ENCODE measurements at regions not wholly inside any gene's neighbourhood (a gene's known extent, or its start where the extent isn't known, plus 50 kb on each side); places are given as distances from the start of the nearest gene placed in this dataset.
"Not testable (repeated sequence)": the region's sequence is repeated elsewhere in the genome, so short reads cannot be mapped to it uniquely, and the experiment has no call there.

DNA sequence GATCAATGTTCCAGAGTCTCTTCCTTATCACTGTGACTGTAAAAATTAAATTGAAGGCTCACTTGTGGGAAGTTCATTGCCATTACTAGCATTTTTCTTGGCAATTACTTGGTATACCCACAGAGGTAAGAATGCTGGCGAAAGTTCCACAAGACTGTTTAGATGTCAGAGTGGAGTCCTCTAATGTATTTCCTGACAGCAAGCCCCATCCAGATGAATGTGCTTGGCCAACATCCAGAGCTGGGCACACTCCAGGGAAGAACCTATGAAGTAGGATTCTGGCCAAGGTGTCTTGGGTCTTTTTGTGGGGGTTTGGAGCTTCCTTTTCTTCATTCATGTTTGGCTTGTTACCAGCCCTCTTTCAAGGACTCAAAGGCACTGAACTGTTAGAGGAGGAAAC lies 473.6 kb downstream of the DMAC1 start:
- no peaks in the 10 kb centered on the region for H3K4me1 Mint-ChIP-seq (ENCODE audit: low read depth)
- H3K36me3 Mint-ChIP-seq (ENCODE audit: low read depth): no peaks in the 10 kb centered on the region
- H3K4me3 Mint-ChIP-seq: no peak overlapping the region
- no peaks in the 10 kb centered on the region for H3K9me3 Mint-ChIP-seq
- no peaks in the 10 kb centered on the region for H3K27me3 Mint-ChIP-seq
- no peak for DNase-seq
- H3K27ac Mint-ChIP-seq: no peak overlapping the region

DNA sequence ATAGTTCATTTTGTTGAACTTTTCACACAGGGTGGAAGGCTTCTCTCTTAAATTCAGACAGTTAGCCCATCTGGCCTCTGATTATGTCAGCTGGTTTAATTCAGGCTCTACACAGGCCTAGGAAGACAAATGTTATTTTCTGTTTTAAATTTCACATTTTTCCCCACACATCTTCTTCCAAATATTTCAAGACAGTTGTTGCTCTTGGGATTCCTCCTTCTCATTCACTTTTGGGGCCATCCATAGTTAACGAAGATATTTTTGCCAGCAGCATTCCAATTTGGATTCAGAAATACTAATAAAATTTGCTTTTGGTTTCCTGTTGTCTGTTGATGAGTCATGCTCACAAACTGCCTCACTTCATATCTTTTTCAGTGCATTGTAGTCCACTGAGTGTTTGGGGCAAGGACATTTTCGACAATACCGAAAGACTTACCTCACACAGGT lies 475.4 kb downstream of the DMAC1 start:
- H3K4me1 Mint-ChIP-seq (ENCODE audit: low read depth): no peaks in the 10 kb centered on the region
- peaks cover 2% of the 10 kb centered on the region for H3K27me3 Mint-ChIP-seq
- H3K4me3 Mint-ChIP-seq: no peak overlapping the region
- no peak for DNase-seq
- no peak overlapping the region for H3K27ac Mint-ChIP-seq
- no peaks in the 10 kb centered on the region for H3K36me3 Mint-ChIP-seq (ENCODE audit: low read depth)
- no peaks in the 10 kb centered on the region for H3K9me3 Mint-ChIP-seq

DNA sequence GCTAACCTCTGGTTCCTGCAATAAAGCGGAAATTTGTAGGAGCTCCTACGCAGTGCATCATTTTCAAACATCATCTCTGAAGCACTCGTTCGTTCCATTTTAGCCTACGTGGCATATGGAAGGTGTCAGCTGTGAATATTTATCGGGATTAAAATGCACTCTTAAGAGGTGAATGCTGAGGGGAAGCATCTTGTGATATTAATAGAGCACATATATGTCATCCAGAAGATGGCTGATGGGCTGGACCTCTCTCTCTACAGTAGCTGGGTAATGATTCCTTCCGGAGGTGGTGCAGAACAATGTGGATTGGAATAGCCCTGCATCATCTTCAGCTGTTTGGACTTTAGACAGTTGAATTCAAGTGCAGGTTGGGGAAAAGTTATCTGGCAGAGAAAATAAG lies 478.7 kb downstream of the DMAC1 start:
- no peak overlapping the region for H3K4me3 Mint-ChIP-seq
- H3K36me3 Mint-ChIP-seq (ENCODE audit: low read depth): no peaks in the 10 kb centered on the region
- H3K27me3 Mint-ChIP-seq: peaks cover 26% of the 10 kb centered on the region
- no peak for DNase-seq
- H3K4me1 Mint-ChIP-seq (ENCODE audit: low read depth): no peaks in the 10 kb centered on the region
- no peak overlapping the region for H3K27ac Mint-ChIP-seq
- no peaks in the 10 kb centered on the region for H3K9me3 Mint-ChIP-seq

DNA sequence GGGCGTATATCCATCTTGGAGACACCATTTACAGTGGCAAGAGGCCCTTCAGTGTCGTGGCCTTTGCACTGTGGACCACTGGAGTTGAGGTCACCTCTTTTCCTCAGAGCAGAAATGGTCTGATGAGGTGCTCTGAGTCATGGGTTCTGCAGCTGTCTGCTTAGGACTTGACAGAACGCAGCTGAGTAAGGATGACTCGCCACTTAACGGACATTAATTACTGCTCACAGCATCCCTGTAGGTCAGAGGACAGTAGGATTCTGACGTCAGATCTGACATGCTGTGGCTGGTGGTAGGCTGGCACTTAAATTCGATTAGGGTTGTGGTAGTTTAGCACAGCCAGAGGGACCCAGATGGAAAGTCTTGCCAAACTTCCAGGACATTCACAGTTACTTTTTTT lies 479.4 kb downstream of the DMAC1 start:
- Mint-ChIP-seq H3K27me3 (peaks cover 26% of the 10 kb centered on the region), H3K4me3 (no peak overlapping the region), H3K4me1 (ENCODE audit: low read depth) (no peaks in the 10 kb centered on the region), H3K36me3 (ENCODE audit: low read depth) (no peaks in the 10 kb centered on the region), H3K27ac (no peak overlapping the region), H3K9me3 (peaks cover 2% of the 10 kb centered on the region)
- no peak for DNase-seq

DNA sequence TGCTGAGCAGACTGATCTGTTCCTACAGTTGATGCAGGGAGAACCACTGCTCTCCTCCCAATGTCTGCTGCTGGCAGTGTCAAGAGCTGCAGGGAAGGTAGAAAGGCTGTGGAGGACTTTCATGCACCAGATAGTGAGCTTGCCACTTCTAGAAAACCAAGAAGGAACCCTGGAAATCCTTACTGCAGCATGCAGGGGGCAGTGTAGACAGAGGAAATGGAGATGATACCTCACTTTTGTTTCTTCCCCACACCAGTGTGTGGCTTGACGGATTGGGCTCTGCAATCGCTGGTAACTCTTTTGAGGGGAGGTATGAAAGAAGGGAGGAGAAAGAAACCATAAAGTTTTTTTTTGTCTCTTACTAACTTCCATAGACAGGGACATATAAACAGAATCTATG lies 480.7 kb downstream of the DMAC1 start:
- Mint-ChIP-seq H3K27me3 (peaks cover 26% of the 10 kb centered on the region), H3K9me3 (peaks cover 5% of the 10 kb centered on the region)

DNA sequence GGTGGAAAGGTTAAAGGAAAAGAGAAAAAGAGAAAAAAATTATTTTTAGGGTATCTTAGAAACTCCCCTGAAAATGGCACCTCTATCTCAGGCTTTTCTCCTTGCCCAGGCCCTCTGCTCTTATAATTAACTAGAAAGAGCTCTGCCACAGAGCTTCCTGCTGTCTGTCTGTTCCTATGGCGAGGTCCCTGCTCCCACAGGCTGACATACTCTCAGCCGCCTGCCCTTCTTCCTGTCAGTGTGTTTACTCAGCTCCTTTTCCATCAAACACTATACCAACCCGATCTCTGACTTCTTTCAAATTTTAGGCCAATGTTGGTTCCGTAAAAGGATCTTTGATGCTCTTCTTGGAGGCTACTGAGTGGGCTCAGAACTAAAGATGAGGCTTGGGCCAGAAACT lies 482.6 kb downstream of the DMAC1 start:
- no peak overlapping the region for H3K4me3 Mint-ChIP-seq
- H3K27ac Mint-ChIP-seq: no peak overlapping the region
- peaks cover 18% of the 10 kb centered on the region for H3K9me3 Mint-ChIP-seq
- peaks cover 26% of the 10 kb centered on the region for H3K27me3 Mint-ChIP-seq
- no peak for DNase-seq
- H3K4me1 Mint-ChIP-seq (ENCODE audit: low read depth): no peaks in the 10 kb centered on the region
- peaks cover 2% of the 10 kb centered on the region for H3K36me3 Mint-ChIP-seq (ENCODE audit: low read depth)

More for the DNA sequence above, 480.7 kb downstream of the DMAC1 start:
- no peak overlapping the region for H3K27ac Mint-ChIP-seq
- no peaks in the 10 kb centered on the region for H3K4me1 Mint-ChIP-seq (ENCODE audit: low read depth)
- no peak for DNase-seq
- H3K4me3 Mint-ChIP-seq: no peak overlapping the region
- no peaks in the 10 kb centered on the region for H3K36me3 Mint-ChIP-seq (ENCODE audit: low read depth)

DNA sequence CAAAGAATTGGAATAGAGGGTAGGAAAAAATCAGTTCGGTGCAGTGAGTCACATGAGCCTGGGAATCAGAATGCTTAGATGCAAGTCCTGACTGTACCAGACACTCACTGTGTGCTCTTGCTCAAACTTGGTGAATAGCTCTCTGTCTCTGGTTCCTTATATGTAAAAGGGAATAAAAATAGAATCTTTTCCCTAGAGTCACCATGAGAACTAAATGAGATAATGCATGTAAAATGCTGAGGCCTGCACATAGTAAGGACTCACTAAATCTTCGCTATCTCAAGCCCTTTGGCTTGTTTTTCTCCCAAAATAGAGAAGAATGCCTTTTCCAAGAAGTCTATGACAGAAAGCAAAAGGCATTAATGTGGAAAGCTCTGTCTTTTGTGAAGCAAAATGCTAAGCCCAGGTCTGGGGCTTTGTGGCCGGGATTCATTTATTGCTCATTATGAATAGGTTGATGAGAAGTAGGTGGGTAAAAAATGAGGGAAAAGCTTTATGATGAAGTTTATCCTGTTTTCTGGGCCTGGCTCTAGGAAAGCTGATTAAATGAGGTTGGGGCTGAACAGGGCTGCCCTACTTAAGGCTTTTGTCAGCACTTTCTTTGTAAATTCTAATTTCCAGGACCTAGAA lies 483.3 kb downstream of the DMAC1 start:
- Mint-ChIP-seq H3K27me3 (peaks cover 26% of the 10 kb centered on the region), H3K27ac (no peak overlapping the region), H3K4me3 (no peak overlapping the region), H3K4me1 (ENCODE audit: low read depth) (no peaks in the 10 kb centered on the region), H3K36me3 (ENCODE audit: low read depth) (peaks cover 2% of the 10 kb centered on the region), H3K9me3 (peaks cover 21% of the 10 kb centered on the region)
- DNase-seq: no peak

DNA sequence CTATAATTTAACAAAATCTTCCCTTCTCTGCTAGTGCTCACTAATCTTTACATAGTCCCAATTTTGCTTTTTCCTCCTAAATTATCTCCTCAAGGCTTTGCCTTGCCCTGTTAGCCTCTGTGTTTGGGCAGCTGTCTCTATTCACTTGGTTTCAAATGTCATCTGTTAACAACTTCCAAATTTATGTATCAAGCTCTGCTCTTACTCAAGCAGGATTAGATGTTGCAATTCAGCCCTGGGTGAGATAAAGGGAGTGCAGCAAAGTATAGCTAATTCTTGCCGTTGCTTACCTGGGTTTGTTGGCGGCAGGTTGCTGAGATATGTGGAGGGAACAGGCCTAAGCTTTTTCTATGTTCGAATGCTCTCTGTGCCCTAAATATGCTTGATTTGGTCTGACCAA lies 483.8 kb downstream of the DMAC1 start:
- peaks cover 2% of the 10 kb centered on the region for H3K36me3 Mint-ChIP-seq (ENCODE audit: low read depth)
- no peak overlapping the region for H3K27ac Mint-ChIP-seq
- peaks cover 26% of the 10 kb centered on the region for H3K9me3 Mint-ChIP-seq
- H3K4me1 Mint-ChIP-seq (ENCODE audit: low read depth): no peaks in the 10 kb centered on the region
- peaks cover 26% of the 10 kb centered on the region for H3K27me3 Mint-ChIP-seq
- no peak for DNase-seq
- H3K4me3 Mint-ChIP-seq: no peak overlapping the region

DNA sequence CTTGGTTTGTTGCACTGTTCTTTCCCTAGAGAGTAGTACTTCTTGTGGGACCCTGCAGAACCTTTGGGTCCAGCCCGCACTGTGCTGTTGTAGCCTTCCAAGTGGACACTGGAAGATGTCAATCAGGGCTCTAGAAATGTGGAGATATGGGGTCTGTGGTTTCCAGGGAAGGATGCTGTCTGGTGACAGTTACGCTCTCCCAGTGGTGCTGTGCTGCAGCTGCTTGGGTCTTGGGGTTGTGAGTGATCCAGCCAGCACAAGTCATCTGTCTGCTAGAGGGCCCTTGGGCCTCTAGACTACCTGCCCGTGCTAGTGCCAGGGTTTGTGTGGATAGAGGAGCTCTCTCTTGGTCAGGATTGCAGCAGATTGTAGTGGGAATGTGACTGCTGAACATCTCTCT lies 484.5 kb downstream of the DMAC1 start:
- H3K27me3 Mint-ChIP-seq: peaks cover 26% of the 10 kb centered on the region
- peaks cover 32% of the 10 kb centered on the region for H3K9me3 Mint-ChIP-seq

DNA sequence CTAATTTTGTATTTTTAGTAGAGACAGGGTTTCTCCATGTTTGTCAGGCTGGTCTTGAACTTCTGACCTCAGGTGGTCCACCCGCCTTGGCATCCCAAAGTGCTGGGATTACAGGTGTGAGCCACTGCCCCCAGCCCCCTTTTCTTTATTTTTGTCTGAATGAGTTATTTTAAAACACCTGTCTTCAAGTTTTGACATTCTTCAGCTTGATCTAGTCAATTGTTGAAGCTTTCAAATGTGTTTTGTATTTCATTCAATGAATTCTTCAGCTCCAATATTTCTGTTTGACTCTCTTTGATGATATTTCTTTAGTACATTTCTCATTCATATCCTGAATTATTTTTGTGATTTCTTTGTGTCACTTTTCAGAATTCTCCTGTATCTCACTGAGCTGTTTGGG lies 486.2 kb downstream of the DMAC1 start:
- peaks cover 19% of the 10 kb centered on the region for H3K27me3 Mint-ChIP-seq
- peaks cover 47% of the 10 kb centered on the region for H3K9me3 Mint-ChIP-seq
- H3K27ac Mint-ChIP-seq: no peak overlapping the region

More for the DNA sequence above, 484.5 kb downstream of the DMAC1 start:
- Mint-ChIP-seq H3K36me3 (ENCODE audit: low read depth) (peaks cover 2% of the 10 kb centered on the region), H3K4me1 (ENCODE audit: low read depth) (no peaks in the 10 kb centered on the region), H3K27ac (no peak overlapping the region), H3K4me3 (no peak overlapping the region)
- no peak for DNase-seq

DNA sequence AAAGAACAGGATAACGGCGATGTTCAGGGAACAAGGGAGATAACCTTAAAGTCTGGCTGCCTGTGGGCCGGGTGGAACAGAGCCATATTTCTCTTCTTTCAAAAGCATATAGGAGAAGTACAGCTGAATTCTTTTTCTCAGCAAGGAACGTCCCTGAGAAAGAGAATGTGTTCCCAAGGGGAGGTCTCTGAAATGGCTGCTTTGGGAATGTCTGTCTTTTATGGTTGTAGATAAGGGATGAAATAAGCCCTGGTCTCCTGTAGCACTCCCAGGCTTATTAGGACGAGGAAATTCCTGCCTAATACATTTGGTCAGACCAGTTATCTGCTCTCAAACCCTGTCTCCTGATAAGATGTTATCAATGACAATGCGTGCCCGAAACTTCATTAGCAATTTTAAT lies 490.5 kb downstream of the DMAC1 start:
- not testable (repeated sequence) for DNase-seq; H3K4me1 Mint-ChIP-seq (ENCODE audit: low read depth); H3K27ac Mint-ChIP-seq; H3K36me3 Mint-ChIP-seq (ENCODE audit: low read depth); H3K4me3 Mint-ChIP-seq
- H3K27me3 Mint-ChIP-seq: peaks cover 21% of the 10 kb centered on the region
- peaks cover 45% of the 10 kb centered on the region for H3K9me3 Mint-ChIP-seq

More for the DNA sequence above, 486.2 kb downstream of the DMAC1 start:
- H3K4me1 Mint-ChIP-seq (ENCODE audit: low read depth): no peaks in the 10 kb centered on the region
- H3K36me3 Mint-ChIP-seq (ENCODE audit: low read depth): peaks cover 2% of the 10 kb centered on the region
- H3K4me3 Mint-ChIP-seq: no peak overlapping the region
- DNase-seq: no peak

DNA sequence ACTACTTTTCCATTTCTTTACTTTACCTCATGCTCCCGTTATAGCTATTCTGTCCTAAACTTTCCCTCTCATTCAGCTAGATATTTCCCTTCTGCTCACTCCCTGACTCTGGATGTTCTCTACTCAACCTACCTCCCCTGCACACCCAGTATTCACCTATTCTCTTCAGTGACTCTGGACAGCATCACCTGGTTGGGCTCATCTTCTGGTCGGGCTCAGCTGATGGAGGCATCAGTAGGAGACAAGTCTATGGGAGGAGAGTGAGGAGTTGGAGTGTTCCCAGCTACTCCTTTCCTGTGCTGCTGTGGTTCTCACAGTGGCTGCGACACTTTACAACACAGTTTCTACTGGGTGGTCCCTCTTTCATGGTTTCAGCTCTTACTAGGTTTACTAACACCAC lies 493.9 kb downstream of the DMAC1 start:
- H3K4me3 Mint-ChIP-seq: no peak overlapping the region

DNA sequence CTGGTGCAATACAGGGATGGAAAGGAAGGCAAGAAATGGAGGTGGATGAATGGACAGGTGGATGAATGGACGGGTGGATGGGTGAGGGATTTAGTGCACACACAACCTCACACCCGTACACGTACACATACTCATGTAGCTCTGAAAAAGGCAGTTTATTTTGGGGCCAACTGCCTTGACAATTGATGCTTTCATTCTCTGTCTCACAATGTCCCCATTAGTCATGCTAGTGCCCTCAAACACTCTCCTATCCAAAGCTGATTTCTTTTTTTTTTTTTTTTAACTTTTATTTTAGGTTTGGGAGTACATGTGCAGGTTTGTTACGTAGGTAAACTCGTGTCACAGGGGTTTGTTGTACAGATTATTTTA lies 495.0 kb downstream of the DMAC1 start:
- Mint-ChIP-seq H3K27ac (no peak overlapping the region), H3K4me3 (no peak overlapping the region), H3K9me3 (peaks cover 11% of the 10 kb centered on the region), H3K4me1 (ENCODE audit: low read depth) (peaks cover 3% of the 10 kb centered on the region), H3K27me3 (peaks cover 42% of the 10 kb centered on the region), H3K36me3 (ENCODE audit: low read depth) (no peaks in the 10 kb centered on the region)
- no peak for DNase-seq

More for the DNA sequence above, 493.9 kb downstream of the DMAC1 start:
- peaks cover 39% of the 10 kb centered on the region for H3K27me3 Mint-ChIP-seq
- H3K9me3 Mint-ChIP-seq: peaks cover 22% of the 10 kb centered on the region
- H3K4me1 Mint-ChIP-seq (ENCODE audit: low read depth): no peaks in the 10 kb centered on the region
- no peaks in the 10 kb centered on the region for H3K36me3 Mint-ChIP-seq (ENCODE audit: low read depth)
- no peak for DNase-seq
- no peak overlapping the region for H3K27ac Mint-ChIP-seq

DNA sequence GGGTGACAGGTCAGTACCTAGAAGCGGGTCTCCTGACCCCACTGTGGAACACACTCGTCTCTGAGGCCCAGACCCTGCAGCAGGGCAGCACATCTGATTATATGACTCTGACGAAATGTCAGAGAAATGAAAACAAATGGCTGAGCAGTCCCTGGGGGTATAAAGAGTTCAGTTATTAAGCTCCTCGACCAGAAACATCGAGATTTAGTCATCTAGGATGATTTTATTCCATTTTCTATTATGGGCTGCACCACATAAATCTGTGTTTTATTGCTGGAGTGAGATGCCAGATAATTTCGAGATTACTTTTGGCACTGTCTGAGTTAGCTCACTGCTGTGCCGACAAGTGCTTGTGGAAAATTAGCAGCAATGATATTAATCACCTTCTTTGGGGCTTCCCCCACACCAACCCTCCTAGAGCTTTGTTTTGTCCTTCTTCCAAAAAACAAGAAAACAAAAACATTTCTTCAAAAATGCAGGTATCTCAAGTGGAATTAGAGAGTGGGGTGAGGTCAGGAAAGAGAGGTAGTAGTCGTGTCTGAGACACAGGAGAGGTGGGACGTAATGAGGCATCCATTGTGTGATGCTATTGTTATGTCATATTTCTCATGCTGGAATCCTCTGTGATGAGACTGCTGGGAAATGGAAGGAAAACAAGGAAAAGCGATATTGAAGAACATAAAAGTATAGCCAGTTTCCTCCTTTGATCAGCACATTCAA lies 495.5 kb downstream of the DMAC1 start:
- H3K4me1 Mint-ChIP-seq (ENCODE audit: low read depth): peaks cover 6% of the 10 kb centered on the region
- no peak for DNase-seq
- H3K27ac Mint-ChIP-seq: no peak overlapping the region
- no peak overlapping the region for H3K4me3 Mint-ChIP-seq
- peaks cover 6% of the 10 kb centered on the region for H3K9me3 Mint-ChIP-seq
- H3K27me3 Mint-ChIP-seq: peaks cover 44% of the 10 kb centered on the region
- H3K36me3 Mint-ChIP-seq (ENCODE audit: low read depth): no peaks in the 10 kb centered on the region

DNA sequence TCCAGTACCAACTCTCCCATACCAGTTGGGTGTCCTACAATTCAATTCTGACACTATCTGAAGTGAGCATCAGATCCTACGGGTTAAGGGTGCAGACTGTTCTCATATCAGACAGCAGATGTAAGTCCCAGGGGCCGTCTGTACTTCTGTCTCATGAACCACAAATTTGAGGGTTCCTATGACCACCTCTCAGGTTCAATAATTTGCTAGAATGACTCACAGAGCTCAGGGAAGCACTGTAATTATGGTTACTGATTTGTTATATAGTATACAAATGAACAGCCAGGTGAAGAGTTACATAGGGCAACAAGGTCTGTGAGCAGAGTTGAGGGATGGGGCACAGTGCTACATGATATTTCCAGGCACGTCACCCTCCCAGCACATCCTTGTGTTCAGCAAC lies 499.1 kb downstream of the DMAC1 start:
- Mint-ChIP-seq H3K27ac (no peak overlapping the region), H3K9me3 (peaks cover 2% of the 10 kb centered on the region), H3K4me3 (no peak overlapping the region), H3K4me1 (ENCODE audit: low read depth) (peaks cover 33% of the 10 kb centered on the region), H3K27me3 (peaks cover 61% of the 10 kb centered on the region), H3K36me3 (ENCODE audit: low read depth) (no peaks in the 10 kb centered on the region)
- DNase-seq: no peak

Measured in activated T-cell treated with anti-CD3 and anti-CD28 coated beads, Interleukin-2, amount 50 U/mL, for 24 hours (primary cell).